Endothelial cell of umbilical vein (primary cell): ENCODE measurements at regions not wholly inside any gene's neighbourhood (a gene's known extent, or its start where the extent isn't known, plus 50 kb on each side); places are given as distances from the start of the nearest gene placed in this dataset.

Source experiments
- BruUV-seq: library from RNA; stranded (reverse); fragments of 400-500 nt; replicated peaks from 2 replicates; lab custom pipeline; 2021; lab: Mats Ljungman, UMichigan
- CTCF ChIA-PET: fragments of 300-600, 350-600 bp; sonication (Branson Sonifier 250); formaldehyde crosslinking; loops from one replicate; lab custom pipeline; 2021; ENCODE audit warnings: antibody characterized with exemption, inconsistent platforms; lab: Charles Lee
- POLR2A ChIA-PET: fragments of 300-600, 350-600 bp; sonication (Branson Sonifier 250); formaldehyde crosslinking; loops from one replicate; lab custom pipeline; 2021; ENCODE audit warnings: antibody characterized with exemption, inconsistent platforms; lab: Charles Lee
- DNase-seq: peaks from one replicate; pipeline ENCODE4 v3.0.0-alpha.2; 2011; ENCODE audit warnings: low read depth, low spot score
- FAIRE-seq: peaks from 2 replicates; lab custom pipeline; 2011; peaks lifted over from hg19 to GRCh38; lab: Jason Lieb, UNC
- H2AFZ ChIP-seq: 2 replicates; pipeline ENCODE4 v1.6.0; 2012; ENCODE audit warnings: low read depth, low read length, control low read depth, inconsistent platforms
- H3K27ac ChIP-seq: 2 replicates; pipeline ENCODE4 v1.5.1; 2011; ENCODE audit warnings: low read depth, mild to moderate bottlenecking, control low read depth, low read length, moderate library complexity; ENCODE audit not compliant: insufficient read depth
- H3K27me3 ChIP-seq, 2 experiments: 2 replicates each; pipeline versions ENCODE4 v1.6.0 to v1.6.1; 2011; ENCODE audit warnings: low read length in 2 of 2, mixed read lengths in 1 of 2; ENCODE audit not compliant: control insufficient read depth in 2 of 2, insufficient read depth in 2 of 2
- H3K36me3 ChIP-seq, 2 experiments: 2 replicates in 1 of 2; 3 replicates in 1 of 2; pipeline ENCODE4 v1.5.1; 2011; ENCODE audit warnings: low read length in 2 of 2, mild to moderate bottlenecking in 1 of 2, moderate library complexity in 1 of 2; ENCODE audit not compliant: control insufficient read depth in 2 of 2, insufficient read depth in 2 of 2; ENCODE audit errors: extremely low read depth in 1 of 2
- H3K4me1 ChIP-seq: 3 replicates; pipeline ENCODE4 v1.5.1; 2011; ENCODE audit warnings: mild to moderate bottlenecking, low read length; ENCODE audit not compliant: control insufficient read depth, insufficient read depth; ENCODE audit errors: extremely low read depth
- H3K4me2 ChIP-seq: 2 replicates; pipeline ENCODE4 v1.6.1; 2011; ENCODE audit warnings: low read length, control low read depth, mixed read lengths; ENCODE audit not compliant: insufficient read depth
- H3K4me3 ChIP-seq, 3 experiments: fragments of 200-600 bp in 1 of 3; sonication (generic), shearing (Covaris generic) in 1 of 3; replicated peaks in 1 of 3; 2 replicates each; pipeline ENCODE4 v1.5.1; 2011 to 2016; ENCODE audit warnings: control low read depth in 3 of 3, low read length in 3 of 3, mild to moderate bottlenecking in 2 of 3, inconsistent platforms in 1 of 3, low read depth in 1 of 3, moderate library complexity in 1 of 3; ENCODE audit not compliant: insufficient read depth in 1 of 3
- H3K79me2 ChIP-seq: 2 replicates; pipeline ENCODE4 v1.6.0; 2012; ENCODE audit warnings: low read length, inconsistent platforms; ENCODE audit not compliant: control insufficient read depth, insufficient read depth
- H3K9ac ChIP-seq: replicated peaks from 2 replicates; pipeline ENCODE3; 2011; ENCODE audit warnings: low read length, control low read depth; ENCODE audit not compliant: insufficient read depth; ENCODE audit errors: extremely low read depth
- H3K9me1 ChIP-seq: replicated peaks from 3 replicates; pipeline ENCODE4 v1.6.0; 2011; ENCODE audit warnings: mild to moderate bottlenecking, low read length; ENCODE audit not compliant: control insufficient read depth, insufficient read depth; ENCODE audit errors: extremely low read depth
- H3K9me3 ChIP-seq: replicated peaks from 2 replicates; pipeline ENCODE4 v1.5.1; 2012; ENCODE audit warnings: low read length, inconsistent platforms; ENCODE audit not compliant: control insufficient read depth, insufficient read depth
- H4K20me1 ChIP-seq: replicated peaks from 2 replicates; pipeline ENCODE3; 2011; ENCODE audit warnings: mild to moderate bottlenecking, low read length; ENCODE audit not compliant: control insufficient read depth, insufficient read depth; ENCODE audit errors: extremely low read depth
- EZH2 ChIP-seq: IDR thresholded peaks from 2 replicates; pipeline ENCODE4 v1.6.1; 2012; ENCODE audit warnings: borderline replicate concordance, low read depth, mild to moderate bottlenecking, moderate library complexity, low read length, inconsistent platforms; ENCODE audit not compliant: severe bottlenecking
- GATA2 ChIP-seq: IDR thresholded peaks from 2 replicates; pipeline ENCODE4 v1.7.0; 2011; ENCODE audit warnings: low read depth, mild to moderate bottlenecking, moderate library complexity, mixed read lengths, low read length; ENCODE audit not compliant: insufficient read length, insufficient read depth
- JUN ChIP-seq: IDR thresholded peaks from 2 replicates; pipeline ENCODE4 v1.6.1; 2011; ENCODE audit warnings: borderline replicate concordance, low read depth; ENCODE audit not compliant: insufficient read length, insufficient read depth
- MYC ChIP-seq: IDR thresholded peaks from one replicate; pipeline ENCODE4 v1.6.1; 2011; ENCODE audit warnings: mild to moderate bottlenecking, low read depth, low read length
- POLR2A ChIP-seq: IDR thresholded peaks from 2 replicates; pipeline ENCODE4 v1.6.1; 2012; ENCODE audit warnings: low read depth, mild to moderate bottlenecking, control low read depth, low read length
- POLR2AphosphoS5 ChIP-seq: IDR thresholded peaks from 2 replicates; pipeline ENCODE4 v1.6.1; 2012; ENCODE audit warnings: low read depth, mild to moderate bottlenecking, control low read depth, low read length, moderate library complexity; ENCODE audit not compliant: insufficient read depth
- dilution Hi-C: fragments of 300-500 bp; cut with MboI; formaldehyde crosslinking; loops from one replicate; pipeline ENCODE4 v1.15.0; 2019; ENCODE audit warnings: low sequenced_read_pairs; ENCODE audit not compliant: extremely low pct_ligation_motif_present
- intact Hi-C: fragments of 100-400 bp; cut with micrococcal nuclease; formaldehyde crosslinking; loops from one replicate; pipeline ENCODE4 v1.10.0; 2022
- TF ChIP-seq, protein P1 (sequence below), 2 donors: IDR thresholded peaks; 1 replicate in 1 of 2; 2 replicates in 1 of 2; pipeline ENCODE4 v1.5.1; 2011; ENCODE audit warnings: low read length in 2 of 2, mild to moderate bottlenecking in 2 of 2, moderate library complexity in 2 of 2, control low read depth in 1 of 2, inconsistent platforms in 1 of 2, low read depth in 1 of 2; ENCODE audit not compliant: insufficient read depth in 1 of 2; ENCODE audit errors: extremely low read depth in 1 of 2
- TF ChIP-seq, protein P2 (sequence below): IDR thresholded peaks from 2 replicates; pipeline ENCODE4 v1.6.1; 2011; ENCODE audit not compliant: insufficient read depth, insufficient read length

DNA sequence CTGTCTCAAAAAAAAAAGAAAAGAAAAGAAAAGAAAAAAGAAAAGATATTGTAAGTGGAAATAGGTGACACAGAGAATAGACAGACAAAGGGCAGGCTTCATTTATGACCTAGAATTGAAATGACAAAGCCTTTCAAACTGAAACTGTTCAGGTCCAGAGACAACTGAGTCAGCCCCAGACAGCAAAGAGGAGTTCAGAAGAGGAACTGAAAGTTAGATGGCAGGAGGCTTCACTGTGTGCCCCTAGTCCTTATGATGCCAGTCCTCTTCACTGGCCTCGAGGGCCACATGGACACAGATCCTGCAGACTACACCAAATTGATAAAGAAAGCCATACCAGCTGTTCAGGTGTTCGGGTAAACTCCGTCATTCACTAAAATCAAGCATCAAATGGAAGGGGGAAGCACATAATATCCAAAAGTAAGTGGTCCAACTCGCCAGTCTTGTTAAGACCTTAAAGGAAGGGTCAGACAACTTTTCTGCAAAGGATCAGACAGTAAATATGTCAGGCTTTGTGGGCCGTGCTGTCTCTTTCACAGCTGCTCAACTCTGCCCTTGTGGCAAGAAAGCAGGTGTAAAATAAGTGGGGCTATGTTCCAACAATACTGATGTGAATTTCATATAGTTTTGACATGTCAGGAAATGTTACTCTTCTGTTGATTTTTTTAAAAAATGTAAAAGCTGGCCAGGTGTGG, 231.9 kb upstream of the MGAT5 start:
- intact Hi-C loops: no loop called here
- TF ChIP-seq EZH2 (no peak), GATA2 (no peak)
- Histone ChIP-seq H3K9me1 (no peaks in the 10 kb centered on the region), H3K79me2 (no peaks in the 10 kb centered on the region), H3K27me3 (peaks cover 0 to 1% of the 10 kb centered on the region in 2 experiments), H3K36me3 (no peaks in the 10 kb centered on the region), H3K4me3 (no peak overlapping the region), H3K9ac (no peak overlapping the region), H4K20me1 (no peaks in the 10 kb centered on the region), H3K4me1 (no peaks in the 10 kb centered on the region), H3K4me2 (no peak overlapping the region), H3K27ac (no peak overlapping the region), H3K9me3 (no peaks in the 10 kb centered on the region), H2AFZ (no peak overlapping the region)
- FAIRE-seq: no peak
- no peak for DNase-seq
- dilution Hi-C loops: no loop called here
- no TSS peak for BruUV-seq
- ChIA-PET POLR2A (no interaction called here), CTCF (no interaction called here)

DNA sequence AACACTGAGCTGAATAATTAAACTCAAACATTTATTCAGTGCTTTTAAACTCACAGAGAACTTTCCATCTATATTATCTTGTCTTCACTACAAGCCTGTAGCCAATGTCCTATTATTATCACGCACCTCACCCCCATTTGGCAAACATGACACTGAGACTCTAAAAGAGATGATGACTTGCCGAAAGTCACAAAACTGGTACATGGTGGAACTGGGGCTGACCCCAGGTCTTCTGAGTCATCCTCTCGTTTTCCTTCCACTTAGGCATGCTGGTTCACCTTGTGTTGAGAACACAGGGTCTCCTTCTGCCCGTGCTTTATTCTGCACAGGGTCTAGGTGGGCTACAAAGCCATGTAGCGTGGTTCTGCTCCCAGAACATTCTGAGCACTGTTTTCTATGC, 230.0 kb upstream of the MGAT5 start:
- no peaks in the 10 kb centered on the region for H4K20me1 ChIP-seq
- H3K9ac ChIP-seq: no peak overlapping the region
- POLR2A ChIA-PET: no interaction called here
- H3K79me2 ChIP-seq: no peaks in the 10 kb centered on the region
- no peak overlapping the region for H3K27ac ChIP-seq
- CTCF ChIA-PET: no interaction called here
- no peaks in the 10 kb centered on the region for H3K4me1 ChIP-seq
- no peaks in the 10 kb centered on the region for H3K9me1 ChIP-seq
- dilution Hi-C loops: no loop called here
- no peak overlapping the region for H2AFZ ChIP-seq
- no peaks in the 10 kb centered on the region for H3K36me3 ChIP-seq
- intact Hi-C loops: no loop called here
- H3K9me3 ChIP-seq: no peaks in the 10 kb centered on the region
- H3K27me3 ChIP-seq: peaks cover 4 to 6% of the 10 kb centered on the region in 2 experiments
- DNase-seq (no peak), FAIRE-seq (no peak)
- TF ChIP-seq MYC: no peak
- no peak for TF ChIP-seq POLR2A
- TF ChIP-seq GATA2: no peak
- TF ChIP-seq, protein P1, sequence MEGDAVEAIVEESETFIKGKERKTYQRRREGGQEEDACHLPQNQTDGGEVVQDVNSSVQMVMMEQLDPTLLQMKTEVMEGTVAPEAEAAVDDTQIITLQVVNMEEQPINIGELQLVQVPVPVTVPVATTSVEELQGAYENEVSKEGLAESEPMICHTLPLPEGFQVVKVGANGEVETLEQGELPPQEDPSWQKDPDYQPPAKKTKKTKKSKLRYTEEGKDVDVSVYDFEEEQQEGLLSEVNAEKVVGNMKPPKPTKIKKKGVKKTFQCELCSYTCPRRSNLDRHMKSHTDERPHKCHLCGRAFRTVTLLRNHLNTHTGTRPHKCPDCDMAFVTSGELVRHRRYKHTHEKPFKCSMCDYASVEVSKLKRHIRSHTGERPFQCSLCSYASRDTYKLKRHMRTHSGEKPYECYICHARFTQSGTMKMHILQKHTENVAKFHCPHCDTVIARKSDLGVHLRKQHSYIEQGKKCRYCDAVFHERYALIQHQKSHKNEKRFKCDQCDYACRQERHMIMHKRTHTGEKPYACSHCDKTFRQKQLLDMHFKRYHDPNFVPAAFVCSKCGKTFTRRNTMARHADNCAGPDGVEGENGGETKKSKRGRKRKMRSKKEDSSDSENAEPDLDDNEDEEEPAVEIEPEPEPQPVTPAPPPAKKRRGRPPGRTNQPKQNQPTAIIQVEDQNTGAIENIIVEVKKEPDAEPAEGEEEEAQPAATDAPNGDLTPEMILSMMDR (IDR thresholded peaks at IDR 0.05; ENCODE audit: extremely low read depth in 1 of 2, insufficient read depth in 1 of 2, low read depth in 1 of 2, low read length in 2 of 2): no peak
- TF ChIP-seq, protein P2, sequence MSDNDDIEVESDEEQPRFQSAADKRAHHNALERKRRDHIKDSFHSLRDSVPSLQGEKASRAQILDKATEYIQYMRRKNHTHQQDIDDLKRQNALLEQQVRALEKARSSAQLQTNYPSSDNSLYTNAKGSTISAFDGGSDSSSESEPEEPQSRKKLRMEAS: no peak
- TF ChIP-seq JUN: no peak
- TF ChIP-seq EZH2: no peak
- no peak for TF ChIP-seq POLR2AphosphoS5
- BruUV-seq: no TSS peak
- H3K4me3 ChIP-seq: no peak overlapping the region
- H3K4me2 ChIP-seq: no peak overlapping the region
